Activated naive CD8-positive, alpha-beta T cell treated with anti-CD3 and anti-CD28 coated beads, Interleukin-2, amount 10 ng/mL, durations not matched to agents 7 days and 5 days (primary cell): ENCODE measurements at regions not wholly inside any gene's neighbourhood (a gene's known extent, or its start where the extent isn't known, plus 50 kb on each side); places are given as distances from the start of the nearest gene placed in this dataset.

Source experiments
- ATAC-seq: fragments of 150-1000 bp; cut with Tn5 transposase; one replicate; pipeline ENCODE4 v1.10.0; 2021; ENCODE audit warnings: low read depth, moderate library complexity
- POLR2A ChIA-PET: fragments of 350-600 bp; sonication (Branson Sonifier 250); formaldehyde crosslinking; loops from one replicate; lab custom pipeline; 2021; ENCODE audit warnings: antibody characterized with exemption; lab: Charles Lee
- DNase-seq: peaks from one replicate; pipeline ENCODE4 v3.0.0; 2021
- H3K27ac Mint-ChIP-seq: one replicate; pipeline ENCODE4 v1.8.0; 2022; ENCODE audit warnings: mild to moderate bottlenecking, mixed read lengths
- H3K27me3 Mint-ChIP-seq: one replicate; pipeline ENCODE4 v1.8.0; 2022; ENCODE audit warnings: mild to moderate bottlenecking, moderate library complexity, mixed read lengths
- H3K36me3 Mint-ChIP-seq: one replicate; pipeline ENCODE4 v1.8.0; 2021; ENCODE audit warnings: mild to moderate bottlenecking, mixed read lengths
- H3K4me1 Mint-ChIP-seq: one replicate; pipeline ENCODE4 v1.8.0; 2021; ENCODE audit warnings: mixed read lengths
- H3K4me3 Mint-ChIP-seq: one replicate; pipeline ENCODE4 v1.8.0; 2022; ENCODE audit warnings: mild to moderate bottlenecking, moderate library complexity, mixed read lengths
- H3K9me3 Mint-ChIP-seq: one replicate; pipeline ENCODE4 v1.8.0; 2021; ENCODE audit warnings: mixed read lengths

GRCh38 chrX:13518126-13518525, 51.3 kb upstream of the EGFL6 start:
- no peaks in the 10 kb centered on the region for H3K4me1 Mint-ChIP-seq
- DNase-seq (no peak), ATAC-seq (no peak)
- H3K9me3 Mint-ChIP-seq, result no peaks in the 10 kb centered on the region
- H3K36me3 Mint-ChIP-seq, result no peaks in the 10 kb centered on the region
- H3K27ac Mint-ChIP-seq, result no peak overlapping the region
- POLR2A ChIA-PET, result no interaction called here
- no peak overlapping the region for H3K4me3 Mint-ChIP-seq
- H3K27me3 Mint-ChIP-seq, result no peaks in the 10 kb centered on the region

DNA sequence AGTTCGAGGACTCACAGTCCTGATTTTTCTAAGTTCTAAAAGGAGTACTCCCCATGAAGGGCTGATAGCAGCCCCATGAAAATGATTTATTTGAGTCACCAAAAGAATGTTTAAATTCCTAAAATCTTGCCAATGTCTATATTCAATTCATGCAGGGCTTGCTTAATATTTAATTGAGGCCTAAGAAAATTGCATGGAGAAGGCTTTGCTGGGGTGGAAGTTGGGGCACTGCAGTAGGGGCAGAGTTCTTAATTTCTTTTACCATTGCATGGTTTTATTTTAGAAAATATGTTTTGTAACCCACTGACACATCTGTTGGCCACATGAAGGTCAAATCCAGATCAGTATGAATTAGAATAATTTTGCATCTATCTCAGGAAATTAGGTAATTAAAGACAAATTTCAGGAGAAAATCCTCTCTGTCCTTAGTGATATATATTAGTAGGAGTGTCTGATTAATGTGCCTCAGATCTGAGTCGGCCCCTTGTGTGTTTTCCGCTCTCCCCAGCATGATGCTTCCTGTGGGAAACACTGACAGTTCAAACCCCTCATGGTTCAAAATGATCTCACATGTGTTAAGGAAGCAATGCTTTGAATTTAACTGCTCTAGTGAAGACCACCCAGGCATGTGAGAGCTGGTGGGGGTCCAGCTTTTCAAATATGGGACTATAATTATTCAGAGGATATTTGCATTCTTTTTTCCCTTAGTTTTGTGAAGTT, 54.0 kb upstream of the EGFL6 start:
- ATAC-seq, result no peak
- H3K4me1 Mint-ChIP-seq, result peaks cover 3% of the 10 kb centered on the region
- POLR2A ChIA-PET, result no interaction called here
- no peaks in the 10 kb centered on the region for H3K9me3 Mint-ChIP-seq
- H3K36me3 Mint-ChIP-seq, result no peaks in the 10 kb centered on the region
- H3K27me3 Mint-ChIP-seq, result no peaks in the 10 kb centered on the region
- no peak overlapping the region for H3K27ac Mint-ChIP-seq
- no peak for DNase-seq
- H3K4me3 Mint-ChIP-seq, result no peak overlapping the region

GRCh38 chrX:13511944-13512330, 57.5 kb upstream of the EGFL6 start:
- no peak overlapping the region for H3K27ac Mint-ChIP-seq
- peaks cover 3% of the 10 kb centered on the region for H3K4me1 Mint-ChIP-seq
- H3K27me3 Mint-ChIP-seq, result no peaks in the 10 kb centered on the region
- H3K4me3 Mint-ChIP-seq, result no peak overlapping the region
- POLR2A ChIA-PET, result no interaction called here
- DNase-seq (no peak), ATAC-seq (no peak)
- H3K9me3 Mint-ChIP-seq, result no peaks in the 10 kb centered on the region
- no peaks in the 10 kb centered on the region for H3K36me3 Mint-ChIP-seq

DNA sequence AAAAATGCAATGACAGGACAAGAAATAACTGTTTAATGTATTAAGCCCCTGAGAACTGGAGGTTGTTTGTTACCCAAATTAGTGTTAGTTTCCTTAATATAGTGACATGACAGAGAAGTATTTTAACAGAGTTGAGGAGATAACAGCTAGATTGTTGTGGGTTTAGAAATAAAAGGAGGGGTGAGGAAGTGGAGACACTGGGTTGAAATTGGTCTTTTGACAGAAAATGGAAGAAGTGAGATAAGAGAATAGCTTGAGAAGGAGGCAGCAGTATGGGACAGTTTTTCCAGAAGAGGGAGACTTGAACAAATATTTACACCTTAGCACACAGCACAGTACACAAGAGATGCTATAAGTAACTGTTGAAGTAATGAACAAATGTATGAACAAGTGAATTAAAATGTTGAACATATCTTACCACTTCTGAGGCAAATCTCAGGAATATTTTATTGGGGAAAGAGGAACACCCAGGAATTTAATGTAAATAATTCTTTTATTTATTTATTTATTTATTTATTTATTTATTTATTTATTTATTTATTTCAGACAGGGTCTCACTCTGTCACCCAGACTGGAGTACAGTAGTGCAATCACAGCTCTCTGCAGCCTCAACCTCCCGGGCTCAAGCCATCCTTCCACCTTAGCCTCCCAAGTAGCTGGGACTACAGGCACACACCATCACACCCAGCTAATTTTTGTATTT, 58.0 kb upstream of the EGFL6 start:
- Mint-ChIP-seq H3K9me3 (no peaks in the 10 kb centered on the region), H3K27ac (no peak overlapping the region), H3K27me3 (no peaks in the 10 kb centered on the region), H3K4me3 (no peak overlapping the region), H3K36me3 (no peaks in the 10 kb centered on the region), H3K4me1 (peaks cover 3% of the 10 kb centered on the region)
- ATAC-seq (no peak), DNase-seq (no peak)
- POLR2A ChIA-PET, result no interaction called here

- no peaks in the 10 kb centered on the region for H3K9me3 Mint-ChIP-seq
Measured at GRCh38 chrX:13507893-13508292, 61.5 kb upstream of the EGFL6 start.

GRCh38 chrX:13506574-13506973, 62.8 kb upstream of the EGFL6 start:
- H3K27me3 Mint-ChIP-seq, result no peaks in the 10 kb centered on the region
- H3K4me3 Mint-ChIP-seq, result no peak overlapping the region

More at GRCh38 chrX:13507893-13508292, 61.5 kb upstream of the EGFL6 start:
- H3K27me3 Mint-ChIP-seq, result no peaks in the 10 kb centered on the region
- no peak for ATAC-seq
- peaks cover 3% of the 10 kb centered on the region for H3K4me1 Mint-ChIP-seq
- no peak for DNase-seq
- no peaks in the 10 kb centered on the region for H3K36me3 Mint-ChIP-seq
- POLR2A ChIA-PET, result no interaction called here
- no peak overlapping the region for H3K4me3 Mint-ChIP-seq
- no peak overlapping the region for H3K27ac Mint-ChIP-seq

GRCh38 chrX:13502590-13502989, 66.8 kb upstream of the EGFL6 start:
- Mint-ChIP-seq H3K36me3 (no peaks in the 10 kb centered on the region), H3K4me1 (peaks cover 3% of the 10 kb centered on the region), H3K4me3 (no peak overlapping the region), H3K9me3 (no peaks in the 10 kb centered on the region), H3K27ac (no peak overlapping the region), H3K27me3 (peaks cover 4% of the 10 kb centered on the region)
- DNase-seq (no peak), ATAC-seq (no peak)
- POLR2A ChIA-PET, result interaction anchor here (0.6 kb wide), 1 partner anchor 557 kb away, joined by 3 read pairs; no protein-coding TSS in a partner anchor

More at GRCh38 chrX:13506574-13506973, 62.8 kb upstream of the EGFL6 start:
- Mint-ChIP-seq H3K27ac (no peak overlapping the region), H3K4me1 (peaks cover 6% of the 10 kb centered on the region), H3K36me3 (no peaks in the 10 kb centered on the region), H3K9me3 (no peaks in the 10 kb centered on the region)
- POLR2A ChIA-PET, result interaction anchor here (1.0 kb wide), 1 partner anchor 140 kb away, joined by 3 read pairs; no protein-coding TSS in a partner anchor
- ATAC-seq (no peak), DNase-seq (peak; percentile 49)

DNA sequence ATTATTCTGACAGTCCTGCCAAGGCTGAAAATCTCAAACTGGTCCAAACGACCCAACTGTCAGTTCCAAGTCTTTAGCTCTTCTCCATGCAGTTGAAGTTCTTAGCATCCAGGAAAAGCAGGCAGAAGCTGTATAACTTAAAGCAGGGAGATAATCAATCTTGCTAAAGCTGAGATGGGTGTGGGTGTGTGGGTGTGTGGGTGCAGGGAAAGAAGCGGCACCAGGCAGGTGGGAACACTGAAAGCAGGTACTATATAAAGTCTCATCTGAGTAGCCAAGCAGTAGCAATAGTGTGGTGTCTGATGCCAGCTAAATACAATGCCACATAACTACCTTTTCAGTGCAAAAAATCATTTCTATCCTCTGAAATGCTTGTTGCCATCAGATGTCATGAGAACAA, 69.7 kb upstream of the EGFL6 start:
- H3K36me3 Mint-ChIP-seq, result no peaks in the 10 kb centered on the region
- no peak overlapping the region for H3K27ac Mint-ChIP-seq
- H3K4me3 Mint-ChIP-seq, result no peak overlapping the region
- no peaks in the 10 kb centered on the region for H3K9me3 Mint-ChIP-seq
- POLR2A ChIA-PET, result no interaction called here
- H3K4me1 Mint-ChIP-seq, result peaks cover 3% of the 10 kb centered on the region
- H3K27me3 Mint-ChIP-seq, result peaks cover 4% of the 10 kb centered on the region
- no peak for ATAC-seq
- DNase-seq, result no peak

GRCh38 chrX:13498238-13498637, 71.2 kb upstream of the EGFL6 start:
- Mint-ChIP-seq H3K9me3 (no peaks in the 10 kb centered on the region), H3K27ac (no peak overlapping the region), H3K4me1 (peaks cover 3% of the 10 kb centered on the region), H3K36me3 (no peaks in the 10 kb centered on the region), H3K27me3 (peaks cover 4% of the 10 kb centered on the region), H3K4me3 (no peak overlapping the region)
- no peak for ATAC-seq
- DNase-seq, result no peak
- POLR2A ChIA-PET, result no interaction called here

- no peak overlapping the region for H3K27ac Mint-ChIP-seq
- ATAC-seq (no peak), DNase-seq (no peak)
- H3K36me3 Mint-ChIP-seq, result no peaks in the 10 kb centered on the region
- H3K4me1 Mint-ChIP-seq, result peaks cover 1% of the 10 kb centered on the region
- no peak overlapping the region for H3K4me3 Mint-ChIP-seq
- POLR2A ChIA-PET, result no interaction called here
- H3K27me3 Mint-ChIP-seq, result no peaks in the 10 kb centered on the region
- no peaks in the 10 kb centered on the region for H3K9me3 Mint-ChIP-seq
Measured at GRCh38 chrX:13495232-13495631, 74.2 kb upstream of the EGFL6 start.

DNA sequence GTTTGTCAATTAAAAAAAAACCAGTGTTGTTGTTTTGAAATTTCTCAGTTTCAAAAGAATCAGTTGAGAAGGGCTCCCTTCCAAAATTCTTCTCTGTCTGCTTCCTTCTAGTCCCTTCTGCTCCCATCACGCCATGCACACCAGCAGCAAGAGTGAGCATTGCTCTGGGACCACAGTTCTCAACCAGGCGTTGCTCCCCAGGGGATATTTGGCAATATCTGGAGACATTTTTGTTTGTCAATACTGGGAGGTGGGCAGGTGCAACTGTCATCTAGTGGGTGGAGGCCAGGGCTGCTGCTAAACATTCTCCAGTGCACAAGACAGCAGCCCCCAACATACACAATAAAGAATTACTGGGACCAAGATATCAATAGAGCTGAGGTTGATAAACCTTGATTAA, 74.8 kb upstream of the EGFL6 start:
- ATAC-seq, result no peak

GRCh38 chrX:13493659-13494058, 75.7 kb upstream of the EGFL6 start:
- DNase-seq (no peak), ATAC-seq (no peak)
- no peak overlapping the region for H3K4me3 Mint-ChIP-seq
- H3K36me3 Mint-ChIP-seq, result no peaks in the 10 kb centered on the region
- POLR2A ChIA-PET, result no interaction called here
- H3K27me3 Mint-ChIP-seq, result no peaks in the 10 kb centered on the region
- H3K9me3 Mint-ChIP-seq, result no peaks in the 10 kb centered on the region
- H3K4me1 Mint-ChIP-seq, result peaks cover 1% of the 10 kb centered on the region
- H3K27ac Mint-ChIP-seq, result no peak overlapping the region

More for the DNA sequence above, 74.8 kb upstream of the EGFL6 start:
- no peak overlapping the region for H3K4me3 Mint-ChIP-seq
- POLR2A ChIA-PET, result no interaction called here
- no peak overlapping the region for H3K27ac Mint-ChIP-seq
- DNase-seq, result no peak
- H3K27me3 Mint-ChIP-seq, result no peaks in the 10 kb centered on the region
- no peaks in the 10 kb centered on the region for H3K36me3 Mint-ChIP-seq
- H3K4me1 Mint-ChIP-seq, result peaks cover 1% of the 10 kb centered on the region
- no peaks in the 10 kb centered on the region for H3K9me3 Mint-ChIP-seq

DNA sequence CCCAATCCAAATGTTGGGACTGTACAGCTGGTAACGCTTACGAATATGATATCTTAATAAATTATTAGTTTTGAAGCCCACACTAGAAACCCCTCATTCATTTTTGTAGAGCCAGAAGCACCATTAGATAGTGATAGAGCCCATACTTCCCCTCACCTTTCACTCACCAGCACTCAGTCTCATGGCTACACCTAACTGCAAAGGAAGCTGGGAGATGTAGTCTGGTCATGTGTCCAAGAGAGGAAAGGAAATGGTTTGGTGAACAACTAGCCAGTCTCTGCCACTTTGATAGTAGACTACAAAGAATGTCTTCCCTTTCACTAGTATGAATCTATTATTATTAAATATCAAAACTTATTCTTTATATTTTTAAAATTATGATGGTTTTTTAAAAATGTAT, 77.1 kb upstream of the EGFL6 start:
- Mint-ChIP-seq H3K27me3 (no peaks in the 10 kb centered on the region), H3K4me1 (peaks cover 9% of the 10 kb centered on the region), H3K4me3 (no peak overlapping the region), H3K27ac (no peak overlapping the region), H3K36me3 (no peaks in the 10 kb centered on the region), H3K9me3 (no peaks in the 10 kb centered on the region)
- POLR2A ChIA-PET, result no interaction called here
- DNase-seq, result no peak
- no peak for ATAC-seq

DNA sequence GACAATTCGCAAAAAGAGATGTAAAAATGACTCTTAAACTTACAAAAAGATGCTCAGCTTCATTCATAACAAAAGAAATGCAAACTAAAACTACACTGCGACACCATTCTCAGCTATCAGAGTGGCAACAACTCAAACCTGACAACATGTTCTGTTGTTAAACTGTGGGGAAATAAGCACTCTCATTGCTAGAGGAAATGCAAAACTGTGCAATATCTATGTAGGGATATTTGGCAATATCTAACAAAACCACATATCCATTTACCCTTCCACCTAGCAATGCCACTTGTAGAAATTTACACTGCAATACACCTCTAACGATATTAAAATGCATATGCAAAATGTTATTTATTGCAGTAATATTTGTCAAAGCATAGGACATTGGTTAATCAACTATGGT, 78.3 kb upstream of the EGFL6 start:
- Mint-ChIP-seq H3K4me3 (no peak overlapping the region), H3K27me3 (no peaks in the 10 kb centered on the region), H3K4me1 (peaks cover 14% of the 10 kb centered on the region), H3K9me3 (no peaks in the 10 kb centered on the region), H3K27ac (no peak overlapping the region), H3K36me3 (no peaks in the 10 kb centered on the region)
- ATAC-seq (no peak), DNase-seq (no peak)
- POLR2A ChIA-PET, result no interaction called here
